Neural progenitor cell (in vitro differentiated cells): ENCODE measurements at regions not wholly inside any gene's neighbourhood (a gene's known extent, or its start where the extent isn't known, plus 50 kb on each side); places are given as distances from the start of the nearest gene placed in this dataset.

Experiments
- DNase-seq: peaks from one replicate; pipeline ENCODE4 v3.0.0-alpha.2; 2016; ENCODE audit warnings: low spot score
- H2AFZ ChIP-seq: fragments of 200-600 bp; sonication (generic); replicated peaks from 2 replicates; pipeline ENCODE4 v1.6.1; 2016; ENCODE audit warnings: antibody characterized with exemption
- H3F3A ChIP-seq: fragments of 200-600 bp; sonication (generic); 2 replicates; pipeline ENCODE4 v1.6.1; 2016; ENCODE audit warnings: antibody characterized with exemption, low read depth
- H3K27ac ChIP-seq: fragments of 200-600 bp; sonication (generic); 2 replicates; pipeline ENCODE4 v1.5.1; 2016; ENCODE audit warnings: mild to moderate bottlenecking
- H3K27me3 ChIP-seq: fragments of 200-600 bp; sonication (generic); 2 replicates; pipeline ENCODE4 v1.6.1; 2016; ENCODE audit warnings: mild to moderate bottlenecking, moderate library complexity
- H3K36me3 ChIP-seq: fragments of 200-600 bp; sonication (generic); 2 replicates; pipeline ENCODE4 v1.5.1; 2016
- H3K4me1 ChIP-seq: fragments of 200-600 bp; sonication (generic); 2 replicates; pipeline ENCODE4 v1.6.1; 2016; ENCODE audit warnings: mixed run types
- H3K4me2 ChIP-seq: fragments of 200-600 bp; sonication (generic); 2 replicates; pipeline ENCODE4 v1.6.1; 2016
- H3K4me3 ChIP-seq: fragments of 200-600 bp; sonication (generic); 2 replicates; pipeline ENCODE4 v1.5.1; 2016
- H3K79me2 ChIP-seq: fragments of 200-600 bp; sonication (generic); 2 replicates; pipeline ENCODE4 v1.6.1; 2016; ENCODE audit warnings: low read depth
- H3K9ac ChIP-seq: fragments of 200-600 bp; sonication (generic); 2 replicates; pipeline ENCODE4 v1.6.1; 2016
- H3K9me3 ChIP-seq: fragments of 200-600 bp; sonication (generic); 2 replicates; pipeline ENCODE4 v1.5.1; 2016; ENCODE audit warnings: low read depth
- H4K20me1 ChIP-seq: fragments of 200-600 bp; sonication (generic); 2 replicates; pipeline ENCODE4 v1.6.1; 2016; ENCODE audit warnings: low read depth
- H3K27ac Mint-ChIP-seq: 3 replicates; pipeline ENCODE4 v1.8.0; 2021; ENCODE audit warnings: mixed read lengths
- H3K27me3 Mint-ChIP-seq: 2 replicates; pipeline ENCODE4 v1.8.0; 2022; ENCODE audit warnings: low read depth, mild to moderate bottlenecking, inconsistent platforms, moderate library complexity, mixed read lengths; ENCODE audit not compliant: insufficient read depth
- H3K36me3 Mint-ChIP-seq: 3 replicates; pipeline ENCODE4 v1.8.0; 2021; ENCODE audit warnings: mixed read lengths
- H3K4me1 Mint-ChIP-seq: 3 replicates; pipeline ENCODE4 v1.8.0; 2021; ENCODE audit warnings: mixed read lengths
- H3K4me3 Mint-ChIP-seq: 3 replicates; pipeline ENCODE4 v1.8.0; 2021; ENCODE audit warnings: mild to moderate bottlenecking, moderate library complexity, mixed read lengths
- H3K9me3 Mint-ChIP-seq: 3 replicates; pipeline ENCODE4 v1.8.0; 2020; ENCODE audit warnings: mixed read lengths
- CTCF ChIP-seq: fragments of 200-600 bp; sonication (generic); IDR thresholded peaks from 2 replicates; pipeline ENCODE4 v1.5.1; 2017; ENCODE audit warnings: antibody characterized with exemption, mild to moderate bottlenecking
- EZH2 ChIP-seq: fragments of 200-600 bp; sonication (generic); IDR thresholded peaks from 2 replicates; pipeline ENCODE4 v1.6.1; 2017; ENCODE audit warnings: antibody characterized with exemption, mild to moderate bottlenecking, moderate library complexity
- EZH2phosphoT487 ChIP-seq: fragments of 200-600 bp; sonication (generic); IDR thresholded peaks from 2 replicates; pipeline ENCODE4 v1.6.1; 2017; ENCODE audit warnings: antibody characterized with exemption

- Mint-ChIP-seq H3K4me3 (peak overlapping the region; percentile 47), H3K27ac (peak overlapping the region; percentile 61), H3K36me3 (no peaks in the 10 kb centered on the region), H3K9me3 (no peaks in the 10 kb centered on the region), H3K4me1 (peaks cover 17% of the 10 kb centered on the region), H3K27me3 (peaks cover 3% of the 10 kb centered on the region)
- H3K79me2 ChIP-seq = no peaks in the 10 kb centered on the region
- H3K27ac ChIP-seq = peak overlapping the region; percentile 68
- H3K9ac ChIP-seq = no peak overlapping the region
- H3K4me3 ChIP-seq = no peak overlapping the region
- no peaks in the 10 kb centered on the region for H3K9me3 ChIP-seq
- H3F3A ChIP-seq = peaks cover 22% of the 10 kb centered on the region
- H3K4me2 ChIP-seq = peak overlapping the region; percentile 52
- no peaks in the 10 kb centered on the region for H3K27me3 ChIP-seq
- peak; percentile 37 for DNase-seq
- H2AFZ ChIP-seq = no peak overlapping the region
- peaks cover 41% of the 10 kb centered on the region for H3K4me1 ChIP-seq
- TF ChIP-seq CTCF = no peak
- TF ChIP-seq EZH2phosphoT487 = no peak
- no peak for TF ChIP-seq EZH2
- no peaks in the 10 kb centered on the region for H3K36me3 ChIP-seq
- no peaks in the 10 kb centered on the region for H4K20me1 ChIP-seq
Measured at GRCh38 chr16:51457775-51458174, 306.7 kb upstream of the SALL1 start.

GRCh38 chr16:51455398-51455797 is 304.3 kb upstream of the SALL1 start:
- Histone ChIP-seq H3K4me1 (peaks cover 40% of the 10 kb centered on the region), H3K27ac (no peak overlapping the region), H3K36me3 (no peaks in the 10 kb centered on the region), H3K9ac (no peak overlapping the region), H2AFZ (no peak overlapping the region), H3K27me3 (no peaks in the 10 kb centered on the region), H3K9me3 (no peaks in the 10 kb centered on the region), H4K20me1 (no peaks in the 10 kb centered on the region), H3K79me2 (no peaks in the 10 kb centered on the region), H3F3A (peaks cover 17% of the 10 kb centered on the region), H3K4me3 (no peak overlapping the region), H3K4me2 (no peak overlapping the region)
- TF ChIP-seq EZH2phosphoT487 (no peak), CTCF (no peak), EZH2 (no peak)
- Mint-ChIP-seq H3K9me3 (no peaks in the 10 kb centered on the region), H3K36me3 (no peaks in the 10 kb centered on the region), H3K27me3 (peaks cover 3% of the 10 kb centered on the region), H3K27ac (no peak overlapping the region), H3K4me3 (no peak overlapping the region), H3K4me1 (peaks cover 22% of the 10 kb centered on the region)
- no peak for DNase-seq

GRCh38 chr16:51453251-51453650 is 302.2 kb upstream of the SALL1 start:
- Histone ChIP-seq H3K9me3 (no peaks in the 10 kb centered on the region), H3F3A (peaks cover 24% of the 10 kb centered on the region), H3K27me3 (no peaks in the 10 kb centered on the region), H2AFZ (no peak overlapping the region), H3K4me2 (no peak overlapping the region), H3K27ac (no peak overlapping the region), H3K4me3 (no peak overlapping the region), H3K36me3 (no peaks in the 10 kb centered on the region), H3K9ac (no peak overlapping the region), H3K4me1 (peaks cover 41% of the 10 kb centered on the region), H3K79me2 (no peaks in the 10 kb centered on the region), H4K20me1 (no peaks in the 10 kb centered on the region)
- peaks cover 31% of the 10 kb centered on the region for H3K4me1 Mint-ChIP-seq
- no peak for DNase-seq
- TF ChIP-seq EZH2 (no peak), CTCF (no peak), EZH2phosphoT487 (no peak)
- H3K36me3 Mint-ChIP-seq = no peaks in the 10 kb centered on the region
- no peak overlapping the region for H3K27ac Mint-ChIP-seq
- H3K4me3 Mint-ChIP-seq = no peak overlapping the region
- no peaks in the 10 kb centered on the region for H3K9me3 Mint-ChIP-seq
- H3K27me3 Mint-ChIP-seq = peaks cover 3% of the 10 kb centered on the region
